NCI-H82 (cell line): ENCODE measurements at regions not wholly inside any gene's neighbourhood (a gene's known extent, or its start where the extent isn't known, plus 50 kb on each side); places are given as distances from the start of the nearest gene placed in this dataset.

Experiments
- DNase-seq: peaks from one replicate; lab custom pipeline; 2025; lab: John Stamatoyannopoulos, UW

DNA sequence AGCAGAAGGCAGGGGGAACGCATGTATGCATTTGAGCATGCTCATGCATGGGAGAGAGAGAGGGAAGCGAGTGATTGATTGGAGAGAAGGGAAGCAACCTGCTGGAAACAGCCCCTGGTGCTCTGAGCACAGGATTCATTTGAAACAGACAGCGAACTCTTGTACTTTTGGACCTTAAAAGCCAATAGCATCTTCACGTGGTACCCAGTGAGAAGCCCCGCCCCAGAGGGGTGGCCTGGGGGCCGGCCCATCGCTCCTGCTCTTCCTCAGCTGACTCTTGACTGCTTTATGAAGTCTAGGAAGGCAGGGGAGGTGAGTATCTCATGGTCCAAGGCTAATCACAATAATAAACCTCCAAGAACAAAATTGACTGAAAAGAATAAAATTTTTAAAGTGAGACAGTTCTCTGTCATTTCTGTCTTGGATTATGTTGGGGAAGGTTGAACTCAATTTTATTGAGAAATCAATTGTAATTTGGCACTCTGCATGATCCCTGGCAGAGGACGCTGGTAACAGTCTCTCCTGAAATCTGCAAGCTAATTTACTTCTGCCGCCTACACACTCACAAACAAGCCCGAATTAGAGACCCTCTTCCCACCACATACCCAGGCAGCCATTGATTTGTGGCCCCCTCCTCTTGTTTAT lies 168.2 kb upstream of the PPARGC1A start:
- DNase-seq = no peak

DNA sequence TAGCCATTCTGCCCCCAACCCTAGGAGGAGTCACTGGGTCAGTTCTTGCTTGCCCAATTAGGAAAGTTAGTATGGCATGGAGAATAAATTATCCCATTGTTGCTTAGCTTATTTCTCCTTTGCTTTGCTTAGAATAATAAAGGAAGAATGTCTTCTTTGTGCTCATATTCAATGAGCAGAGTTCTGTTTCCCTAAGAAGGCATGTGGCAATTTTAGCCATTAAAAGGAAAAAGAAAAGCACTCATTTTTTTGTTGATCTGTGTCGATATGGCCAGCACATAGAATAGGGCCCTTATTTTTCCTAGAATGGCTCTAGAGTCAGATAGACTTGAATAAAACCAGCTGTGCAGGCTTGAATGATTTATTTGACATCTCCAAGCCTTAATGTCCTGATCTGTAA lies 166.4 kb upstream of the PPARGC1A start:
- DNase-seq = no peak

DNA sequence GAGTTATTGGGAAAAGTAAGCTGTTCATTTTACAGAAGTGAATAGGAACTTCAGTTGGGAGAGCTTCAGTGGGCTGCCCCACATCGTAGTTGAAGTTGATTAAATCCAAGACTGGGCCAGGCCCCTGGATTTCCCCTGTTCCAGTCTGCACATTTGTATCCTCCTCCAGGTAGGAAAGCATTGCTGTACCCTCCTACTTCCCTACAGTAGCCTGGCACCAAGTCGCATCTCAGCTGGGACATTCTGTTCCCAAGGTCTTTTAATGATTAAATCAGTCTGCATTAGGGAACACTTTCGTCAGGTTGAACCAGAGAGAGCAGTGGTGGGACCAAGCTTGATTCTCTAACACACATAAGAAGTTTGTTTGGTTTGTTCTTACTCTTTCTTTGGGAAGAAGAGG lies 165.8 kb upstream of the PPARGC1A start:
- no peak for DNase-seq

DNA sequence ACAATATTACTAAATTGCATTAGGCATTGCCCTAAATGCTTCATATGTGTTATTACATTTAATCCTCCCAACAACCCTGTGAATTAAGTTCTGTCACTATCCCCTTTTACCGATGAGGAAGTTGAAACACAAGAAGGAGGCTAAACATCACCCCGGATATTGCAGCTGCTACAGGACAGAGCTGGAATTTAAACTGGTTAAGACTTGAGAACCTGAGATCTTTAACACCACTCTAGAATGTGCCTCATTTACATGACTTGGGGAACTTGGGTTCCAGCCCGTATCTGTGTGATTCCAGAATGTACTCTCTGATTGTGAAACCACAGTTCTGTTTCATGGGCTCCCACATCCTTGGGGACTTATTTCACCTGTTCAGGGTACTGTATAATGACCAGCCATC lies 165.1 kb upstream of the PPARGC1A start:
- no peak for DNase-seq

DNA sequence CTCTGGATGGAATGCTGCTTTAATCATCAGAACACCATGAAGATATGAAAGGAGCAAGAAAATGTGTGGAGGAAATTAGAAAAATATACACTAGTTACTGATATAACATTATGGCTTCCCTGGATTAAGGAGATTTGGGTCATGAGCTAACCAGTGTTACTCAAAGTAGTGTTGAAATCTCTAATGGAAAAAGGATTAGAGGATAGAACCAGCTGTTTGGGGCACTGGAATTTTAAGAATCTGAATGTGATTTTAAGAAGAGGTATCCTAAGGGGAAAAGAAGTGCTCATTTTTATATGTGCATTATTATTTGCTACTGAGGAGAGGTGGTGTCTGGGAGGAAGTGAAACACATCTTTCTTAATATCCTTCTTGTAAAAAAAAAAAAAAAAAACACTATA lies 164.1 kb upstream of the PPARGC1A start:
- peak; percentile 44 for DNase-seq

DNA sequence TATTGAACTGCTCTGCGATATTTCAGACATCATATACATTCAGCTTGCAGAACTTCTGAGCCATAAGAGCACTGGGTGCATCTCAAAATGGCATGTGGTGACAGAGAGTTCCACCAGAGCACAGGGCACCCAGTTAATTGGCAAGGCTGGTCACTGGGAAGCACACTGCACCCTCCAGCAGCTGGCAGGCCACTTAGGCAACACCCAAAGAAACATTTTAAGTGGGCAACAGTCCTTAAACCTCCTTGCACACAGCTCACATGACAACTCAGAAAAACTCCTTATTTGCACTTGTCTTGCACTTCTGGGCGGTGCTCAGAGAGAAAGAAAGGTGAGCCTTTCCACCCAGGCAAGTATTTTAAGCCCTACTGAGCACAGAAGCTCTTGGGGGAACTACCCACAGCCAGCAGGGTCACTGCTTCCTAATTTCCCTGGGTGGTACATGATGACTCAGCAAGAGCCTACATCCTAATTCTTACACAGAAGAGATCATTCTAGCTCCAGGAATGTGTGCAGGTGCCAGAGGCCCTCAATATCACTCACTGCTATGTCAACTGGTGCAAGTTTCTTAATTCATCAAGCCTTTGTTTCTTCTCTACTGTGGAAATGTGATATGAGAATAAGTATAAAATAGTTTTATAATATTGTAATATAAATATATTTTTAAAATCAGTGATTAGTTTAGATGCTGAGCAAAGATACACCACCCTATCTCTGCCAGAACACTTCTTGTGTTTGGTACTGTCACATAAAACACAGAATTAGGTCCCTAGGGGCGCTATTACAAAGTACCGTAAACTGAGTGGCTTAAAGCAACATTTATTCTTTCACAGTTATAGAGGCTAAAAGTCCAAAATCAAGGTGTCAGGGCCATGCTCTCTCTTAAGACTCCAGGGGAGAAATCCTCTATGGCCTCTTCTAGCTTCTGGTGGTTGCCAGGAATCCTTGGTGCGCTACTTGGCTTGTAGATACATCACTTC lies 155.1 kb upstream of the PPARGC1A start:
- no peak for DNase-seq

DNA sequence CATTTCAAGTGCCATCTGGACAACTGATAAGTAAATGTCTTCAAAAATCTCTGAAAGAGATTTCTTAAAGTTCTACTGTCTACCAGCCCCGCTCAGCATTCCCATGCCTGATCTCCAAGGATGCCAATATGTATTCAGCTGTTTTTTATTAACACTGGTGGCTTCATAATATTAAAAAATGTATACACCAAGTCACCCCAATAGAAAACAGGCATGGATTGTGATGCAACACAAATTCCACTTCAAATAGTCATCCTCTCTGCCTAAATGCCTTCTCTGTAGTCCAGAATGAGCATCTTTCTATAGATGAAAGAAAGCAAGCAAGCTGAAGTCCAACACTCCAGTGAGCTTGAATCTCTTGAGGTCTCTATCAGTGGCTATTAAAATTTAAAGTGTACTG lies 152.2 kb upstream of the PPARGC1A start:
- no peak for DNase-seq

DNA sequence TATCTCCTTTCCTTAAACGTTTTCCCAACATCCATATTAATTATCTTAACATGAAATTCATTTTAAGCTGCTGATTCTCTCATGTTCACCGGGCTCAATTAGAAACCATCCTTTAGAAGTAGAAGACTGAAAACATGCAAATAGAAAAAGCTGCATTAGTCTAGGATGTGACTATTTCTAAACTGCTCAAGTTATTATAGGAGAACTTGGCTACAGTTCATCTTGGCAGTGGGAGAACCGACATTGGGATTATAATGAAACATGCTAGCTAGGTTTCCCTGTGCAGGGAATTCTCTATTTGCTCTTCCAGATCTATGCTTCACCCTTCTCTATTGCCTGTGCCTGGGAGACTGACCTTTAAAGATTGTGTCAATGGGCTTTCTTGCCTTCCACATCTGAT lies 151.0 kb upstream of the PPARGC1A start:
- DNase-seq = no peak

DNA sequence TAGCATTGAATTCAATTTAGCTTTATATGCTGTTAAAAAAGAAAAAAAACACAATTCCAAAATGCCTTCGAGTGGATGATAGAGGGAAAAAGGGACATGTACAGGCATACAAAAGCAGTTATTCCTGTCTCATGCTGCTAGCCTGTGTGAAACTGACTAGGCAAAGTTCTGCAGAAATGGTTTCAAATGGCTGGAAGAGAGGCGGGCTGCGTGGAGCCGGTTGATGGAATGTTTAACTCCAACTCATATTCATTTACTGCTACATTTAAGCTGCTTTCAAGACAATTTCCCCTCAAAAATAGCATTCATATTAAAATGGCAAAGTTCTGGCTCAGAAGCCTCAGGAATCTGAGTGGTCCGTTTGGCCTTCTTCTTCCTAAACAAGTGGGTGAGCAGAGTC lies 143.8 kb upstream of the PPARGC1A start:
- DNase-seq = no peak

DNA sequence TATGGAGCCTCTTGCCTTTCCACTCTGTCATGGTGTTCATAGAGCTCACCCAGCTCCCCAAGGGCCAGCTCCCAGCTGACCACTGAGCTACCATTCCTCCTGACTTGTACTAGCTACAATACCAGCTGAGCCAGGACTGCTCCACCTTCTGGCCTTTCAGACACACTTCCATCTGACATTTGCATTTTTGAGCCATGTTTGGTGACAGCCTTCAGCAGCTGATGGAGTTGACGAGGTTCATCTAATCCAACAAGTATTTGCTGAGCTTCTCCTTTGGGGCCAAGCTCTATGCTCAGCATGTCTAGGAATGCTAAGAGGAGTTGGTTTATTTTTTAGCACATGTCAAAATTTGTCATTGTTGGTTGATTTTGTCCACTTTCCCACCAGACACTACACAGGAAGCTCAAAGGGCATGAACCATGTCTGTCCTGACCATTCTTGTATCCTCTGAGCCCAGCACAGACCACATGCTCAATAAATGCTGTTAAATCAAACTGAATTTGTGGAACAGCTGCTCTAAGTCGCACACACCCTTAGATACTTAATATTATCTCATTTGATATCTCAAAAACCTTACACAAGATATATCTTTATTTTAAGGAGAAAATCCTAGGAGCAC lies 142.6 kb upstream of the PPARGC1A start:
- peak; percentile 1 for DNase-seq

DNA sequence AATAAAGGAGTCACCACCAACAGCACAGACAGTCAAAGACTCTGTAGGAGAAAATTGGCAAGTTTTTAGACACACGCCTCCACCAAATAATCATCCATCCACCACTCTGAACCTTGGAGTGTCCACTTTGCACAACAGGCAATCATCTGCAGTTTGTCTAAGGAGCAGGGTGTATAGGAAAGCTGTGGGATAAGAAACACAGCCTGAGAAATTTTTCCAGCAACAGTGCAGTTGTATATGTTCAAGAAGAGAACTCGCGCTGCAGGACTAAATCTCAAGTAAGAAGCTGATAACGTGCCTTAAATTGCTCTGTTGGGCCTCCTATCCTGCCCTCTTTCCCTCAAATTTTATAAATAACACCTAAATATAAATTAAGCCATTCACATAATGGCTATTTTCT lies 136.7 kb upstream of the PPARGC1A start:
- no peak for DNase-seq

DNA sequence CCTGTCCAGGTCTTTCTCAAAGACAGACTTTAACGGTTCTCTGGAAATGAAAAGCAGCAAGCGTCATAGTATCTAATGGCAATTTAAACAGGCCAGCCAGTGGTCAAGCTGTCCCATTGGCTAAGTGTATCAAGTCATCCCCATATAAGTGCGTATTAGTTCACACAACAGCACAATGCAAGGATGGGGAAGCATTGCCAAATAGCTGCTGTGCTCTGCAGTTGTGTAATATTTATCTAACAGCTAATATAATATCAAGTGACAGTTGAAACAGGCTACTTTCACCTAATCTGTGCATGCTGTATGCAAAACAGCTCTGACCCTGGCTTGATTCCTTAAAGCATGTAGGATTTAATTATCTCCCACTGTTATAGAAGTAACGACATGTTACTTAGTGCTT lies 134.8 kb upstream of the PPARGC1A start:
- no peak for DNase-seq

DNA sequence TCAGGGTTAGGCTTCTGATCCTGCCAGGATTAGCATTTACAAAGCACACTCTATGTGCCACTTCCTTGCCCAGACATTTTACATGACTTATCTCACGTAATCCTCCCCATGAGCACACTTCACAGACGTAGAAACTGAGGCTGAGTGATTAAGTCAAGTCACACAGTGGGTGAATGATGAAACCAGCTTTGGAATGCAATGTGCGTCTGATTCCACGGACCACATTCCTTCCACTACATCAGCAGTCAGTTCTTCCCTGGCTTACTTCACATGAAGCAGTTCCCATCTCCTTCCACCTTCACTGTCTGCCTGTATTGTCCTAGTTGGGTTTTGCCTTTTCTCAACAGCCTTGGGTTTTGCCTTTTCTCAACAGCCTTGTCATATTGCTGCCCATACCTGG lies 134.3 kb upstream of the PPARGC1A start:
- DNase-seq = no peak

DNA sequence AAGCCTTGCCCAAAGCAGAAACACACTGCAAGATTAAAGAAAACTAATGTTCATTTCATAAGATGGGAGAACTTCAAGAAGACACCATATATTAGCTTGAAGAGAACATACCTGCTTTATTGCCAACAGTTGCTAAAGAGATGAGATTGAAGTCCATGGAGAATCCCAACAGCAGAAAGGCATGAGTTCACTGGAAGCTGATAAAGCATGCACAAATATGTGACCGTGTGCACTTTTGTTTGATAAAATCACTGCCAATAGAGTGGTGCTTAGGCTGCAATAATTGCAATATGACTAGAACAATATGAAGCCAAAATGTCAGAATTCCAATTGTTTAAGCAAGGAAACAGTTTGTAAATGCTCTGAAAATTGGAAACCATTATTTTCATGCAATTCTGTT lies 125.9 kb upstream of the PPARGC1A start:
- no peak for DNase-seq

DNA sequence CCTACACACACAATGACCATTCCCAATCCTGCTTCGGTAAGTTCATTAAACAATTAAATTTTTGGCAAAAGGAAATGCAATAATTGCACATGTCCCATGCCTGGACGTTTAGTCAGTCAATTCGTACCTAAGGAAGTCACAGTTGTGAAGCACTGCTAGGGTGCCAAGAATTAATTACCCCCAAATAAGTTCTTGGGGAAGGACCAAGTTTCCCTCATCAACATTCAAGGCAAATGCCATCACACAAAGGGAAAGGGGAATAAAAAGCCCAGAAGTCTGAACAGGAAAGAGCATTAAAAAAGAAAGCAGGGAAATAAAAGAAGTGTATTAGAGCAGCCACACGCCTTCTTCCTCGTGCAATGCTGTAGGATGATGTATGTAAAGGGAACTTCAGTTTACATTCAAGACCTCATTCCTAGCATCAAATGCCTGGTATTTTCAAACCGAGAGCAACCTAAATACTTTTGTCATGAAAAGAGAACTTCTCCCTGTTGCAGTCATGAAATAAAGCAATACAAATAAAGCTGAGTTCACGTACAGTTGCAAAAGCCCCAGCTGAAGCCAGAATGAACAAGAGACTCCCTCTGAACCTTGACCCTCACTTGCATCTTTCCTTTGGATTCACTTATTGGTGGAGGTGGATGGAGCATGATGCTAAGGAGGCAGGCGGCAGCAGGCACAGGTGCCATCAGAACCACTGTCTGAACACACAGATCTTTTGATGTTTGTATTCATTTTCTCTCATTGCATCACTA lies 124.0 kb upstream of the PPARGC1A start:
- no peak for DNase-seq

DNA sequence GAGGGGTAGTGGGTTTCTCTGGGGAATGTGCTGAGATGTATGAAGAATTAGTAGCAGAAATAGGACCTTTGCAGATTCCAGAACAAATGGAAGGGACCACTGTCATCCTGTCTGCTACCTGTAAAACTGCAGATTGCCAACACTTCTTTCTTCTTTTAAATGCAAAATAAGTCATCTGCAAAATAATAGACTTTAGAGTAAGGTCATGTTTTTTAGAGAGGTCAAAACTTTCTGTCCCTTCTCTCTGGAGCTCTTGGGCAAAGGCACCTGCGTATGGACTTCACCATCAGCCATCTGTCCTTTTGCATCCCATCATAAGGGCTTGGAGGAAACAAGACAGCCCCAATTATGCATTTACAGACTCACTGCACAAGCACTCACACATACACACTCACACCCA lies 121.1 kb upstream of the PPARGC1A start:
- DNase-seq = no peak

DNA sequence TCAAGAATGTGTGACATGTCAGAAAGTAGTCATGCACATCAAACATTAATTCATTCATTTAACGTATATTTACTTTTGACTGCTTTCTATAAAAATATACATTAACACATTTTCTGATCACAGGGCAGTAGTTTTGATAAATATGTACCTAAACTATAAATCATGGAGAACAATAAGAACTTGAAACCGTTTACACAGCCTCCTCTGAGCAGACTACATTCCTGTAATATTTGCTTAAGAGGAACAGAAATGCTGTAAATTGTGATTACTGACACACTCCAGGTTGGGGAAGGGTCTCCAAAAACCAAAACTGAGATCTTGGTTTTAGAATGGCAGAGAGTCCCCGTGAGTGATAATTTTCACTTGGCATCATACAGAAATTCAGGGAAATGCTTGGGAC lies 120.7 kb upstream of the PPARGC1A start:
- DNase-seq = no peak

DNA sequence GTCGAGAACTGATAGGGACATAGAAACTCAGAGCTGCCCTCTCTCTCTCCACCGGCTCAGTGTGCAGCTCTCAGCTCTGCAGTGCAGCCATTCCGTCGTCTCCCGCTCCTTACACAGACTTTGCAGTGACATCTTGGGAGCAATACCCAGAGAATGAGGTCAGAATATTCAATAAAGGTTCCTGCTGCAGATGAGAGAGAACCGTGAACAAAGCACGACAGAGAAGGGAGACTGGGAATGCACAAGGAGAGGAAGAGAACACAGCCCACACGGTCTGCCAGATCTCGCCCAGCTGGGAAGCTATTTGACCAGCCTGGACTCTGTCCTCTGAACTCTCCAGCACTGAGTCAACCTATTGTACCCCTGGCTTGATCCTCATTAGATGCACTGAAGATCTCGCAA lies 118.0 kb upstream of the PPARGC1A start:
- no peak for DNase-seq

DNA sequence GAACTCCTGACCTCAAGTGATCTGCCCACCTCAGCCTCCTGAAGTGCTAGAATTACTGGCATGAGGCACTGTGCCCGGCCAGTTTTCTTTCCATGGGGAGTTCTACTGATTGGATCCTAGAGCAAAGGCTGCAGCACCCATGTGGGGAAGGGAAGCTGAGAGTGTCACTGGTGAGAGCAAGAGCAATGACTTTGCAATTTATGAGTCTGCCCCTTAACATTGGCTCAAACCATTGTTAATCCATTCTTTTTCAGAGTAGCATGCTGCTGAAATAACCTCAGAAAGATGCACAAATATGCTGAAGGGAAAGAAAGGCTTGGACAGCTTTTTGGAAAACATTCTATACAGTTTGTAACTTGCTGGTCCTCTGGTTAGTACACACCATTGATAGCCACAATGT lies 116.4 kb upstream of the PPARGC1A start:
- DNase-seq = no peak

DNA sequence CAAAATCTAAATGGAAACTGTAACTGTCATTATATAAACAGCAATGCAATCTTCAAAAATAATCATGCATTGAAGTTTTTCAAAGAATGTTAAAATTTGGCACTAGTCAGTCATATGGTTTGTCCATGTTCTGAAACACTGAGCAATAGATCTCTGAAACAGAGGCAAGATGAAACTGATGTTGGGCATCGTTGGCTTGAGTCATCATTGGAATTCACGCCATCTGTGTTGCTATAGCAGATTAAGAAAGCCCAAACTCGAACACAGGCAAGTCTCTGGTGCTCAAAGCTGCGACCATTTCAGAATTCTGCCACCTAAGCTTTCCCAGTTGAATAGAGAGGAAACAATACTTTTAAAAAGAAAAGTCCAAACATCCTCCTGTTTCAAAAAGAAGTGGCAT lies 114.1 kb upstream of the PPARGC1A start:
- no peak for DNase-seq

DNA sequence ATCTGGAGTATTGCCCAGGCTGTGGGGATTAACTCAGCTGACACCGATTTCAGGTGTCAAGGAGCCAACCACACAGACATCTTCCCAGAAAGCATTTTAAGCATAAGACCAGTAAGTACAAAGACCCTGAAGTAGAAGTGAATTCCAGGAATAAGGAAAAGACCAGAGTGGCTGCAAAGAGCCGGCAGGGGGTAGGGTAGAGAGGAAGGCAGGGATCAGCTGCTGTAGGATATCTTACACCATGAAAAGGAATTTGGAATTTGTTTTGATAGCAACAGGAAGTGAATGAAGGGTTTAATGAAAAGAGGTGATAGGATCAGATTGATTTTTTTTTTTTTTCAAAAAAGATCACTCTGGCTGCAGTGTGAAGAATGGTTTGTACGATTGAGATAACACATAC lies 113.6 kb upstream of the PPARGC1A start:
- no peak for DNase-seq

DNA sequence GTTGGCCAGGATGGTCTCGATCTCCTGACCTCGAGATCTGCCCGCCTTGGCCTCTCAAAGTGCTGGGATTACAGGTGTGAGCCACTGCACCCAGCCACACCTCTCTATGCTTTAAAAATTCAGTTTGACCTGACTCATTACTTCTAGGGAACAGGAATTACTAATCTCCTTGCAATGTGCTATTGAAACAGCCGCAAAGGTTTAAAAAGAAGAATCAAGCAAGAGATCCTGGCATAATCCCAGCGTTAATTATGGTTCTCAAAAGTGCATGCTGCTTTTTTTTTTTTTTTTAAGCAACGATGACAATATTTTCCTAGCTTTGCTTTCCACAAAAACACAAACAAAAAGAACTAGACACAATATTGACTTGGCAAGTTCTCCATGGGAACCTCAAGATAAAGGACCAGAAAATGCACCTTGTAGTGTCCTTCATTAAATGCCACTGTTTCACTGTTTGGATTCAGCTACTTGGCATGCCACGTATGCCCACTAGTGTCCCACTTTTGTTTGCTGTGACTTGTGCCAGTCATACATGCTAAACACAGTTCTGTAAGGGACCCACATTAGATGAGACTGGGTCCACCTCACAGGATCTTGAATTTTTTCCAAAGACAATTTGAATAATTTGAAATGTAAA lies 112.6 kb upstream of the PPARGC1A start:
- no peak for DNase-seq
